ENCODE measurements at regions not wholly inside any gene's neighbourhood (a gene's known extent, or its start where the extent isn't known, plus 50 kb on each side); places are given as distances from the start of the nearest gene placed in this dataset.

DNA sequence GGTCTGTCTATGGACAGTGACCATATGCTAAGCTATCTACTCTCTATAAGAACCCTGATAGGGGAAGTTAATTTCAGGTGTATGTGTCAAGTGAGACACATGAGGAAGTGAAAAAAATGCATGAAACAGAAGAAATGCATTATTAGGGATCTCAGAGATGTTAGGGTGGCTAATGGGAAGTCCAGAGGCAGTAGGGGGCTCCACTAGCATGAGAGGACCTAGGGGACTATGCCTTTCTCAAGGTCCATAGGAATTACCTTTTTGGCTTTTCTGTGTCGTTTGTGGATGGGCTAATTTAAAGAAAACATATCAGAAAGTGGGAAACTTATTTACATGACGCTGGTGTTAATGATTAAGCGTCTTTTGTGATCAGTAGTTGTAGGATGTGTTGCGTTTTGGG, 1653.2 kb downstream of the DPP10 start:
- H3K27me3 ChIP-seq (replicated peaks in 1 of 4; ENCODE audit: control insufficient read depth in 3 of 4, extremely low read depth in 1 of 4, insufficient read depth in 3 of 4, low read length in 3 of 4): no peaks in the 10 kb centered on the region
- no peaks in the 10 kb centered on the region for H3K23me2 ChIP-seq (ENCODE audit: low read depth, low read length)
- H3K4me1 ChIP-seq (replicated peaks in 1 of 4; ENCODE audit: control insufficient read depth in 3 of 4, insufficient read depth in 4 of 4, low read length in 3 of 4): no peaks in the 10 kb centered on the region
- H3K14ac ChIP-seq (ENCODE audit: insufficient read length): no peak overlapping the region
- no peak overlapping the region for H2AFZ ChIP-seq (ENCODE audit: low read length)
- no peaks in the 10 kb centered on the region for H3K79me2 ChIP-seq (ENCODE audit: control insufficient read depth in 1 of 2, insufficient read depth in 2 of 2, low read length in 2 of 2)
- H2BK5ac ChIP-seq (ENCODE audit: low read depth, low read length): no peak overlapping the region
- TF ChIP-seq, protein P1, sequence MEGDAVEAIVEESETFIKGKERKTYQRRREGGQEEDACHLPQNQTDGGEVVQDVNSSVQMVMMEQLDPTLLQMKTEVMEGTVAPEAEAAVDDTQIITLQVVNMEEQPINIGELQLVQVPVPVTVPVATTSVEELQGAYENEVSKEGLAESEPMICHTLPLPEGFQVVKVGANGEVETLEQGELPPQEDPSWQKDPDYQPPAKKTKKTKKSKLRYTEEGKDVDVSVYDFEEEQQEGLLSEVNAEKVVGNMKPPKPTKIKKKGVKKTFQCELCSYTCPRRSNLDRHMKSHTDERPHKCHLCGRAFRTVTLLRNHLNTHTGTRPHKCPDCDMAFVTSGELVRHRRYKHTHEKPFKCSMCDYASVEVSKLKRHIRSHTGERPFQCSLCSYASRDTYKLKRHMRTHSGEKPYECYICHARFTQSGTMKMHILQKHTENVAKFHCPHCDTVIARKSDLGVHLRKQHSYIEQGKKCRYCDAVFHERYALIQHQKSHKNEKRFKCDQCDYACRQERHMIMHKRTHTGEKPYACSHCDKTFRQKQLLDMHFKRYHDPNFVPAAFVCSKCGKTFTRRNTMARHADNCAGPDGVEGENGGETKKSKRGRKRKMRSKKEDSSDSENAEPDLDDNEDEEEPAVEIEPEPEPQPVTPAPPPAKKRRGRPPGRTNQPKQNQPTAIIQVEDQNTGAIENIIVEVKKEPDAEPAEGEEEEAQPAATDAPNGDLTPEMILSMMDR (IDR thresholded peaks at IDR 0.05; ENCODE audit: control extremely low read depth in 1 of 3, insufficient read depth in 1 of 3, low read depth in 1 of 3, low read length in 3 of 3): peak in 1 of 3 experiments; percentile 29; a peak in 1 of 4 replicates
- TF ChIP-seq POLR2A (IDR thresholded peaks at IDR 0.05; ENCODE audit: control extremely low read depth in 1 of 2, low read depth in 2 of 2, low read length in 2 of 2) (no peak), TBP (IDR thresholded peaks at IDR 0.05; ENCODE audit: low read depth, low read length) (no peak), EZH2 (IDR thresholded peaks at IDR 0.05; ENCODE audit: low read depth, low read length, severe bottlenecking) (no peak), POLR2AphosphoS5 (IDR thresholded peaks at IDR 0.05; ENCODE audit: low read depth, low read length) (no peak), MAFK (IDR thresholded peaks at IDR 0.05; ENCODE audit: low read depth, low read length) (no peak), RAD21 (IDR thresholded peaks at IDR 0.05 in 1 of 2, conservative IDR thresholded peaks at IDR 0.05 in 1 of 2; ENCODE audit: low read depth in 2 of 2, low read length in 2 of 2) (peak; percentile 36 to 47), CEBPB (IDR thresholded peaks at IDR 0.05; ENCODE audit: low read depth, low read length) (no peak), NRF1 (IDR thresholded peaks at IDR 0.05; ENCODE audit: low read depth, low read length) (no peak), NANOG (IDR thresholded peaks at IDR 0.05; ENCODE audit: insufficient read depth, low read depth, low read length, poor library complexity, severe bottlenecking) (no peak)
- H3K23ac ChIP-seq (ENCODE audit: insufficient read length): no peak overlapping the region
- no peaks in the 10 kb centered on the region for H3K9me3 ChIP-seq (ENCODE audit: insufficient read depth in 2 of 2, low read depth in 1 of 2, low read length in 1 of 2)
- no peak overlapping the region for H2BK20ac ChIP-seq (ENCODE audit: low read length)
- no peaks in the 10 kb centered on the region for H3K79me1 ChIP-seq (ENCODE audit: low read depth, low read length)
- H4K8ac ChIP-seq (ENCODE audit: extremely low read depth, insufficient read depth, low read length): no peak overlapping the region
- H3K4me3 ChIP-seq (ENCODE audit: extremely low read depth in 1 of 4, insufficient read depth in 2 of 4, low read depth in 3 of 4, low read length in 4 of 4): no peak overlapping the region
- CTCF ChIA-PET (ENCODE audit: partially characterized antibody): interaction anchor here (0.6 to 2.6 kb wide), 11 partner anchors 9 to 912 kb away, joined by 3 to 9 read pairs (median 5); no protein-coding TSS in a partner anchor
- no peak overlapping the region for H2BK120ac ChIP-seq (replicated peaks; ENCODE audit: low read depth, low read length)
- no peak overlapping the region for H3K18ac ChIP-seq (ENCODE audit: extremely low read depth, low read length)
- no peak overlapping the region for H4K91ac ChIP-seq (replicated peaks; ENCODE audit: insufficient read length, low read length)
- H3K4me2 ChIP-seq (ENCODE audit: insufficient read depth in 1 of 2, low read depth in 2 of 2, low read length in 2 of 2): no peak overlapping the region
- H4K5ac ChIP-seq (ENCODE audit: insufficient read length, low read depth, low read length): no peak overlapping the region
- no peak for DNase-seq (ENCODE audit: low read depth in 1 of 2, low spot score in 2 of 2)
- no peak overlapping the region for H3K9ac ChIP-seq (replicated peaks in 1 of 4; ENCODE audit: extremely low read depth in 1 of 4, low read depth in 3 of 4, low read length in 3 of 4)
- H2AK5ac ChIP-seq (ENCODE audit: low read depth, low read length): no peak overlapping the region
- no peak for FAIRE-seq
- H3K56ac ChIP-seq (replicated peaks; ENCODE audit: insufficient read length, low read depth, low read length): no peak overlapping the region
- 92 to 100% methylated on average over 2 to 4 of the region's 4 CpGs for WGBS, 2 experiments (ENCODE audit: extremely low coverage in 1 of 2, insufficient coverage in 1 of 2, insufficient read length in 1 of 2, insufficient replicate concordance in 2 of 2, low coverage in 1 of 2, low lambda C conversion rate in 2 of 2, missing lambda C conversion rate in 1 of 2)
- H3K4ac ChIP-seq (replicated peaks; ENCODE audit: insufficient read length, low read depth, low read length): no peak overlapping the region
- POLR2A ChIA-PET (ENCODE audit: partially characterized antibody): no interaction called here
- no peaks in the 10 kb centered on the region for H3K36me3 ChIP-seq (ENCODE audit: control insufficient read depth in 2 of 4, insufficient read depth in 4 of 4, low read length in 3 of 4)
- no peaks in the 10 kb centered on the region for H4K20me1 ChIP-seq (replicated peaks in 1 of 2; ENCODE audit: control insufficient read depth in 1 of 2, insufficient read depth in 2 of 2, low read length in 2 of 2)
- H2BK12ac ChIP-seq (ENCODE audit: low read depth, low read length): no peak overlapping the region
- H2BK15ac ChIP-seq (ENCODE audit: low read length): no peak overlapping the region
- H3K27ac ChIP-seq (ENCODE audit: low read depth, low read length): no peak overlapping the region

Measured in H1 (cell line).